Activated CD8-positive, alpha-beta memory T cell treated with anti-CD3 and anti-CD28 coated beads, Interleukin-2, amount 50 U/mL, for 1 hour (primary cell): ENCODE measurements at regions not wholly inside any gene's neighbourhood (a gene's known extent, or its start where the extent isn't known, plus 50 kb on each side); places are given as distances from the start of the nearest gene placed in this dataset.
"Not testable (repeated sequence)": the region's sequence is repeated elsewhere in the genome, so short reads cannot be mapped to it uniquely, and the experiment has no call there.

Source experiments
- DNase-seq: peaks from one replicate; pipeline ENCODE4 v3.0.0-alpha.2; 2020; ENCODE audit errors: extremely low read depth

- DNase-seq = no peak
Measured at GRCh38 chr2:160550048-160550447, 56.4 kb upstream of the RBMS1 start.

- DNase-seq = no peak
Measured at GRCh38 chr2:160551259-160551658, 57.7 kb upstream of the RBMS1 start.

- no peak for DNase-seq
Measured at GRCh38 chr2:160555420-160556071, 61.9 kb upstream of the RBMS1 start.

GRCh38 chr2:160557903-160558302, 64.3 kb upstream of the RBMS1 start:
- DNase-seq = no peak

GRCh38 chr2:160558531-160558930, 64.9 kb upstream of the RBMS1 start:
- no peak for DNase-seq

GRCh38 chr2:160561551-160562295, 68.1 kb upstream of the RBMS1 start:
- no peak for DNase-seq

GRCh38 chr2:160562730-160563129, 69.1 kb upstream of the RBMS1 start:
- DNase-seq = no peak

GRCh38 chr2:160564591-160564990, 71.0 kb upstream of the RBMS1 start:
- DNase-seq = no peak

- DNase-seq = no peak
Measured at GRCh38 chr2:160565099-160565845, 71.7 kb upstream of the RBMS1 start.

- no peak for DNase-seq
Measured at GRCh38 chr2:160566717-160567116, 73.1 kb upstream of the RBMS1 start.

- DNase-seq = no peak
Measured at GRCh38 chr2:160568856-160569255, 75.2 kb upstream of the RBMS1 start.

- no peak for DNase-seq
Measured at GRCh38 chr2:160570376-160570775, 76.8 kb upstream of the RBMS1 start.

GRCh38 chr2:160574468-160575140, 81.0 kb upstream of the RBMS1 start:
- no peak for DNase-seq

- DNase-seq = no peak
Measured at GRCh38 chr2:160575368-160575767, 81.8 kb upstream of the RBMS1 start.

GRCh38 chr2:160576054-160576499, 82.5 kb upstream of the RBMS1 start:
- no peak for DNase-seq

GRCh38 chr2:160577081-160577480, 83.5 kb upstream of the RBMS1 start:
- DNase-seq = not testable (repeated sequence)

GRCh38 chr2:160581035-160581434, 87.4 kb upstream of the RBMS1 start:
- no peak for DNase-seq

GRCh38 chr2:160581448-160581847, 87.8 kb upstream of the RBMS1 start:
- DNase-seq = no peak

GRCh38 chr2:160582081-160582480, 88.5 kb upstream of the RBMS1 start:
- DNase-seq = no peak

- no peak for DNase-seq
Measured at GRCh38 chr2:160582490-160583145, 89.0 kb upstream of the RBMS1 start.

- no peak for DNase-seq
Measured at GRCh38 chr2:160583146-160583535, 89.5 kb upstream of the RBMS1 start.
